GM23338 (cell line): ENCODE measurements at regions not wholly inside any gene's neighbourhood (a gene's known extent, or its start where the extent isn't known, plus 50 kb on each side); places are given as distances from the start of the nearest gene placed in this dataset.

Experiments
- ATAC-seq: fragments of 200-7000 bp; cut with Tn5 transposase; 3 replicates; pipeline ENCODE4 v1.9.1; 2020
- DNase-seq: peaks from one replicate; pipeline ENCODE4 v3.0.0-alpha.2; 2015; ENCODE audit warnings: low spot score
- H2AFZ ChIP-seq: fragments of 200-600 bp; sonication (generic); 2 replicates; pipeline ENCODE4 v1.8.0; 2016; ENCODE audit warnings: antibody characterized with exemption, mild to moderate bottlenecking, moderate library complexity
- H3F3A ChIP-seq: fragments of 200-600 bp; sonication (generic); replicated peaks from 2 replicates; pipeline ENCODE4 v1.8.0; 2017; ENCODE audit warnings: antibody characterized with exemption, mixed run types, low read depth
- H3K27ac ChIP-seq: fragments of 200-600 bp; sonication (generic); 2 replicates; pipeline ENCODE4 v1.6.1; 2016; ENCODE audit warnings: low read depth
- H3K27me3 ChIP-seq: fragments of 200-600 bp; sonication (generic); 2 replicates; pipeline ENCODE4 v1.8.0; 2016; ENCODE audit warnings: mild to moderate bottlenecking, mixed run types, moderate library complexity; ENCODE audit not compliant: insufficient read depth
- H3K36me3 ChIP-seq: fragments of 200-600 bp; sonication (generic); 2 replicates; pipeline ENCODE4 v1.8.0; 2016; ENCODE audit warnings: mild to moderate bottlenecking; ENCODE audit not compliant: insufficient read depth
- H3K4me1 ChIP-seq: fragments of 200-600 bp; sonication (generic); 2 replicates; pipeline ENCODE4 v1.8.0; 2016; ENCODE audit warnings: mild to moderate bottlenecking, moderate library complexity; ENCODE audit not compliant: insufficient read depth
- H3K4me2 ChIP-seq: fragments of 200-600 bp; sonication (generic); 2 replicates; pipeline ENCODE4 v1.7.1; 2017; ENCODE audit warnings: mixed run types
- H3K4me3 ChIP-seq: fragments of 200-600 bp; sonication (generic); 2 replicates; pipeline ENCODE4 v1.6.1; 2016; ENCODE audit warnings: mixed run types
- H3K79me2 ChIP-seq: fragments of 200-600 bp; sonication (generic); replicated peaks from 2 replicates; pipeline ENCODE4 v1.8.0; 2017; ENCODE audit warnings: mild to moderate bottlenecking; ENCODE audit not compliant: insufficient read depth
- H3K9me2 ChIP-seq: fragments of 200-600 bp; sonication (generic); 2 replicates; pipeline ENCODE4 v1.8.0; 2017; ENCODE audit not compliant: insufficient read depth
- H4K20me1 ChIP-seq: fragments of 200-600 bp; sonication (generic); replicated peaks from 2 replicates; pipeline ENCODE4 v1.8.0; 2017; ENCODE audit warnings: mild to moderate bottlenecking; ENCODE audit not compliant: insufficient read depth
- H3K27ac Mint-ChIP-seq: 2 replicates; pipeline ENCODE4 v1.8.0; 2020; ENCODE audit warnings: inconsistent platforms, mild to moderate bottlenecking, moderate library complexity, mixed read lengths
- H3K27me3 Mint-ChIP-seq: 3 replicates; pipeline ENCODE4 v1.8.0; 2022; ENCODE audit warnings: low read depth, mild to moderate bottlenecking, moderate library complexity, mixed read lengths, inconsistent platforms; ENCODE audit not compliant: insufficient read depth, poor library complexity
- H3K36me3 Mint-ChIP-seq: 3 replicates; pipeline ENCODE4 v1.8.0; 2021; ENCODE audit warnings: low read depth, mild to moderate bottlenecking, inconsistent platforms, moderate library complexity, mixed read lengths
- H3K4me1 Mint-ChIP-seq: 3 replicates; pipeline ENCODE4 v1.8.0; 2020; ENCODE audit warnings: mild to moderate bottlenecking, inconsistent platforms, mixed read lengths
- H3K4me3 Mint-ChIP-seq: 3 replicates; pipeline ENCODE4 v1.8.0; 2021; ENCODE audit warnings: moderate library complexity, mild to moderate bottlenecking, inconsistent platforms, mixed read lengths
- H3K9me3 Mint-ChIP-seq: 3 replicates; pipeline ENCODE4 v1.8.0; 2020; ENCODE audit warnings: moderate library complexity, mild to moderate bottlenecking, inconsistent platforms, mixed read lengths
- CREB1 ChIP-seq: fragments of 250-450 bp; sonication (Bioruptor Pico); IDR thresholded peaks from 2 replicates; pipeline ENCODE4 v1.5.0; 2020; ENCODE audit warnings: low read depth, mild to moderate bottlenecking, moderate library complexity
- CTCF ChIP-seq, 2 experiments: fragments of 200-600 bp in 1 of 2; sonication (generic) in 1 of 2; conservative IDR thresholded peaks; 2 replicates each; pipeline versions ENCODE4 v1.5.1 to v1.6.1; 2016 to 2017; ENCODE audit warnings: antibody characterized with exemption in 2 of 2, low read depth in 2 of 2, mild to moderate bottlenecking in 2 of 2, moderate library complexity in 1 of 2
- ETS1 ChIP-seq: IDR thresholded peaks from 2 replicates; pipeline ENCODE4 v1.6.1; 2016; ENCODE audit warnings: antibody characterized with exemption
- EZH2 ChIP-seq: fragments of 200-600 bp; sonication (generic); IDR thresholded peaks from one replicate; pipeline ENCODE4 v1.8.0; 2017; ENCODE audit warnings: antibody characterized with exemption, mild to moderate bottlenecking, low read depth; ENCODE audit not compliant: unreplicated experiment
- EZH2phosphoT487 ChIP-seq: fragments of 200-600 bp; sonication (generic); IDR thresholded peaks from one replicate; pipeline ENCODE4 v1.8.1; 2018; ENCODE audit warnings: antibody characterized with exemption; ENCODE audit not compliant: unreplicated experiment
- JUNB ChIP-seq: IDR thresholded peaks from one replicate; pipeline ENCODE4 v1.6.1; 2016; ENCODE audit warnings: antibody characterized with exemption; ENCODE audit not compliant: unreplicated experiment
- NANOG ChIP-seq: IDR thresholded peaks from 2 replicates; pipeline ENCODE4 v1.6.1; 2016; ENCODE audit warnings: antibody characterized with exemption, borderline replicate concordance
- REST ChIP-seq: IDR thresholded peaks from one replicate; pipeline ENCODE4 v1.6.1; 2018; ENCODE audit warnings: antibody characterized with exemption; ENCODE audit not compliant: unreplicated experiment
- STAT1 ChIP-seq: IDR thresholded peaks from one replicate; pipeline ENCODE4 v1.6.1; 2016; ENCODE audit warnings: antibody characterized with exemption; ENCODE audit not compliant: unreplicated experiment
- ZNF114 ChIP-seq: fragments of 250-450 bp; sonication (Bioruptor Pico); IDR thresholded peaks from 2 replicates; pipeline ENCODE4 v1.5.0; 2020; ENCODE audit warnings: mild to moderate bottlenecking, moderate library complexity
- ZNF331 ChIP-seq: fragments of 250-450 bp; sonication (Bioruptor Pico); IDR thresholded peaks from 2 replicates; pipeline ENCODE4 v1.5.0; 2020; ENCODE audit warnings: low read depth, mild to moderate bottlenecking, moderate library complexity
- ZNF462 ChIP-seq: fragments of 250-450 bp; sonication (Bioruptor Pico); IDR thresholded peaks from 2 replicates; pipeline ENCODE4 v1.5.0; 2020; ENCODE audit warnings: mild to moderate bottlenecking, moderate library complexity

GRCh38 chr4:188532751-188533150, 393.5 kb downstream of the TRIML1 start (continued):
- no peak for TF ChIP-seq ZNF462 (CRISPR knock-in tag)
- TF ChIP-seq EZH2phosphoT487: no peak
- TF ChIP-seq CREB1 (CRISPR knock-in tag): no peak
- TF ChIP-seq ZNF331: no peak
- no peak for TF ChIP-seq STAT1
- no peak for TF ChIP-seq REST

- no peak overlapping the region for H3K4me3 Mint-ChIP-seq
- H3K36me3 Mint-ChIP-seq: peaks cover 10% of the 10 kb centered on the region; the same call in 1 of the 3 replicates
- Histone ChIP-seq H3K27ac (no peak overlapping the region), H3K36me3 (peaks cover 3% of the 10 kb centered on the region; the same call in 1 of the 2 replicates), H4K20me1 (no peaks in the 10 kb centered on the region), H3F3A (no peaks in the 10 kb centered on the region), H3K79me2 (no peaks in the 10 kb centered on the region), H2AFZ (no peak overlapping the region), H3K27me3 (no peaks in the 10 kb centered on the region), H3K9me2 (no peaks in the 10 kb centered on the region), H3K4me2 (no peak overlapping the region), H3K4me3 (no peak overlapping the region), H3K4me1 (no peaks in the 10 kb centered on the region)
- no peaks in the 10 kb centered on the region for H3K4me1 Mint-ChIP-seq
- H3K27ac Mint-ChIP-seq: no peak overlapping the region
- peaks cover 12% of the 10 kb centered on the region for H3K9me3 Mint-ChIP-seq
- no peak for DNase-seq
- no peak for ATAC-seq
- peaks cover 3% of the 10 kb centered on the region for H3K27me3 Mint-ChIP-seq
- no peak for TF ChIP-seq EZH2
- TF ChIP-seq ETS1: no peak
- TF ChIP-seq ZNF114 (CRISPR knock-in tag): no peak
- TF ChIP-seq CREB1 (CRISPR knock-in tag): no peak
- no peak for TF ChIP-seq CTCF (conservative IDR thresholded peaks at IDR 0.05; ENCODE audit: low read depth in 2 of 2)
- TF ChIP-seq JUNB: no peak
- TF ChIP-seq ZNF331: no peak
- TF ChIP-seq EZH2phosphoT487: no peak
- TF ChIP-seq NANOG: no peak
These were observed 395.1 kb downstream of the TRIML1 start for GRCh38 chr4:188534297-188534696.
